OCI-LY3 (cell line): ENCODE measurements at regions not wholly inside any gene's neighbourhood (a gene's known extent, or its start where the extent isn't known, plus 50 kb on each side); places are given as distances from the start of the nearest gene placed in this dataset.

Experiments
- H2AFZ ChIP-seq: fragments of 200-600, 300-600 bp; shearing (Covaris generic); 2 replicates; pipeline ENCODE4 v1.6.0; 2014; ENCODE audit warnings: antibody characterized with exemption, low read depth, low read length
- H3K27ac ChIP-seq: fragments of 200-600, 300-600 bp; sonication (generic); 2 replicates; pipeline ENCODE4 v1.5.1; 2014; ENCODE audit warnings: mild to moderate bottlenecking, low read length, moderate library complexity, mixed read lengths
- H3K27me3 ChIP-seq: fragments of 200-600, 300-600 bp; sonication (generic); 2 replicates; pipeline ENCODE4 v1.6.1; 2014; ENCODE audit warnings: low read depth, low read length, mixed read lengths
- H3K36me3 ChIP-seq: fragments of 200-600, 300-600 bp; sonication (generic); replicated peaks from 2 replicates; pipeline ENCODE3; 2014; ENCODE audit warnings: low read depth, low read length, mixed read lengths
- H3K4me1 ChIP-seq: fragments of 300-600, 200-600 bp; sonication (generic); 2 replicates; pipeline ENCODE4 v1.6.1; 2014; ENCODE audit warnings: low read length, mixed read lengths
- H3K4me2 ChIP-seq: fragments of 200-600, 300-600 bp; sonication (generic); 2 replicates; pipeline ENCODE4 v1.6.1; 2014; ENCODE audit warnings: low read length, mixed read lengths
- H3K4me3 ChIP-seq: fragments of 300-600, 200-600 bp; sonication (generic); 2 replicates; pipeline ENCODE4 v1.5.1; 2014; ENCODE audit warnings: antibody characterized with exemption, mild to moderate bottlenecking, low read length, moderate library complexity
- H3K79me2 ChIP-seq: fragments of 300-600, 200-600 bp; shearing (Covaris generic); 2 replicates; pipeline ENCODE4 v1.6.1; 2014; ENCODE audit warnings: mild to moderate bottlenecking, low read length, mixed read lengths
- H3K9ac ChIP-seq: fragments of 300-600, 200-600 bp; shearing (Covaris generic); 2 replicates; pipeline ENCODE4 v1.6.0; 2014; ENCODE audit warnings: mild to moderate bottlenecking, low read length, moderate library complexity
- H3K9me3 ChIP-seq: fragments of 200-600, 300-600 bp; shearing (Covaris generic); 2 replicates; pipeline ENCODE4 v1.6.1; 2014; ENCODE audit warnings: low read length, mixed read lengths; ENCODE audit not compliant: insufficient read depth
- H4K20me1 ChIP-seq: fragments of 200-600, 300-600 bp; sonication (generic); 2 replicates; pipeline ENCODE4 v1.6.1; 2016; ENCODE audit warnings: low read length, mixed read lengths; ENCODE audit not compliant: insufficient read depth
- CTCF ChIP-seq: fragments of 200-600, 300-600 bp; sonication (generic); IDR thresholded peaks from 2 replicates; pipeline ENCODE4 v1.5.1; 2014; ENCODE audit warnings: antibody characterized with exemption, low read length, low read depth
- EZH2phosphoT487 ChIP-seq: fragments of 200-600 bp; shearing (Covaris generic); IDR thresholded peaks from 2 replicates; pipeline ENCODE4 v1.6.1; 2018; ENCODE audit warnings: antibody characterized with exemption, mixed run types, low read depth

GRCh38 chr5:155316070-155316714, 302.6 kb downstream of the KIF4B start:
- TF ChIP-seq EZH2phosphoT487 (no peak), CTCF (no peak)
- Histone ChIP-seq H3K4me1 (no peaks in the 10 kb centered on the region), H3K4me2 (no peak overlapping the region), H3K9ac (no peak overlapping the region), H3K27ac (no peak overlapping the region), H3K36me3 (no peaks in the 10 kb centered on the region), H3K4me3 (no peak overlapping the region), H3K79me2 (no peaks in the 10 kb centered on the region), H3K9me3 (no peaks in the 10 kb centered on the region), H4K20me1 (no peaks in the 10 kb centered on the region), H3K27me3 (no peaks in the 10 kb centered on the region), H2AFZ (no peak overlapping the region)

DNA sequence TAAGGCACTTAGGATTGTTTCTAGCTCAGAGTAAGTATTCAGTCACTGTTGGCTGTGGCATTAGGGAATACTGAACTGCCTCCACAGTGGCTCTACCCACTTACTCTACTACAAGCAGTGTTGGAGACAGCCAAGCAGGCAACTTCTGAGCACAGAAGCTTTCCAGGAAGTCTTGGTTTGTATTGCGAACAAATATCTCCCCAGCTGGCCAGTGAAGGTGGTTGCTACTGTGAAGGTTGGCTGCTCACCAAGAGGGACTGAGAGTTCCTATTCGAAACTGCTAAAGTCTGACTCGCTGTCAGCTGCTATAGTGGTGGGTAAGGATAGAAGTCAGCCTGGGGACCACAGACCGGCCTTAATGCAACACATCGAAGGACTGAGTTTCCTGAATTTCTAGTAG, 319.1 kb downstream of the KIF4B start:
- H3K4me2 ChIP-seq, result peak overlapping the region; percentile 85
- TF ChIP-seq EZH2phosphoT487 (no peak), CTCF (no peak)

GRCh38 chr5:155342956-155343355, 329.4 kb downstream of the KIF4B start:
- TF ChIP-seq CTCF (no peak), EZH2phosphoT487 (no peak)
- Histone ChIP-seq H3K27ac (no peak overlapping the region), H3K36me3 (no peaks in the 10 kb centered on the region), H3K9ac (no peak overlapping the region), H4K20me1 (no peaks in the 10 kb centered on the region), H3K9me3 (no peaks in the 10 kb centered on the region), H3K4me3 (no peak overlapping the region), H2AFZ (no peak overlapping the region), H3K27me3 (no peaks in the 10 kb centered on the region), H3K4me2 (no peak overlapping the region), H3K79me2 (no peaks in the 10 kb centered on the region), H3K4me1 (peaks cover 22% of the 10 kb centered on the region)

More for the DNA sequence above, 319.1 kb downstream of the KIF4B start:
- H3K79me2 ChIP-seq, result no peaks in the 10 kb centered on the region
- H4K20me1 ChIP-seq, result no peaks in the 10 kb centered on the region
- H3K9ac ChIP-seq, result no peak overlapping the region
- H3K4me3 ChIP-seq, result peak overlapping the region; percentile 61
- no peak overlapping the region for H2AFZ ChIP-seq
- H3K27me3 ChIP-seq, result no peaks in the 10 kb centered on the region
- H3K4me1 ChIP-seq, result peaks cover 13% of the 10 kb centered on the region
- no peaks in the 10 kb centered on the region for H3K36me3 ChIP-seq
- no peaks in the 10 kb centered on the region for H3K9me3 ChIP-seq
- 0 out of 2 replicates have a peak overlapping the region, but pooled peaks have one; percentile 20 for H3K27ac ChIP-seq

- no peak for TF ChIP-seq EZH2phosphoT487
- no peak for TF ChIP-seq CTCF
- no peaks in the 10 kb centered on the region for H3K79me2 ChIP-seq
- no peak overlapping the region for H3K4me3 ChIP-seq
- H3K4me1 ChIP-seq, result peaks cover 22% of the 10 kb centered on the region
- no peaks in the 10 kb centered on the region for H3K36me3 ChIP-seq
- H3K27ac ChIP-seq, result no peak overlapping the region
- H2AFZ ChIP-seq, result no peak overlapping the region
- no peaks in the 10 kb centered on the region for H3K27me3 ChIP-seq
- H4K20me1 ChIP-seq, result no peaks in the 10 kb centered on the region
- no peaks in the 10 kb centered on the region for H3K9me3 ChIP-seq
- no peak overlapping the region for H3K9ac ChIP-seq
- H3K4me2 ChIP-seq, result 0 out of 2 replicates have a peak overlapping the region, but pooled peaks have one; percentile 10
Measured at GRCh38 chr5:155343468-155343867, 329.9 kb downstream of the KIF4B start.
